Caco-2 (cell line): ENCODE measurements at regions not wholly inside any gene's neighbourhood (a gene's known extent, or its start where the extent isn't known, plus 50 kb on each side); places are given as distances from the start of the nearest gene placed in this dataset.

ENCODE experiments used
- BruUV-seq: library from RNA; stranded (reverse); fragments of 400-500 nt; replicated peaks from 2 replicates; lab custom pipeline; 2021; lab: Mats Ljungman, UMichigan
- CTCF ChIA-PET: fragments of 300-600 bp; sonication (Branson Sonifier 250); formaldehyde crosslinking; loops from one replicate; lab custom pipeline; 2022; ENCODE audit warnings: antibody characterized with exemption; lab: Charles Lee
- POLR2A ChIA-PET: fragments of 300-600 bp; sonication (Branson Sonifier 250); formaldehyde crosslinking; loops from one replicate; lab custom pipeline; 2022; ENCODE audit warnings: antibody characterized with exemption; lab: Charles Lee
- DNase-seq, 2 experiments: peaks; one replicate each; pipeline versions ENCODE4 v3.0.0 to v3.0.0-alpha.2; 2020 to 2022
- H3K27me3 ChIP-seq: replicated peaks from 2 replicates; pipeline ENCODE4 v1.6.0; 2011; ENCODE audit warnings: low read length; ENCODE audit not compliant: control insufficient read depth, insufficient read depth
- H3K36me3 ChIP-seq: 2 replicates; pipeline ENCODE4 v1.5.1; 2011; ENCODE audit warnings: low read length; ENCODE audit not compliant: control insufficient read depth, insufficient read depth
- H3K4me1 ChIP-seq: fragments of 250-450 bp; sonication (Bioruptor Pico); 2 replicates; pipeline ENCODE4 v1.5.1; 2020; ENCODE audit warnings: mild to moderate bottlenecking
- H3K4me3 ChIP-seq: 2 replicates; pipeline ENCODE4 v1.5.1; 2011; ENCODE audit warnings: low read depth, mild to moderate bottlenecking, control low read depth, low read length
- H3K9me3 ChIP-seq: fragments of 250-450 bp; sonication (Bioruptor Pico); 2 replicates; pipeline ENCODE4 v1.5.1; 2020; ENCODE audit warnings: mild to moderate bottlenecking, moderate library complexity
- H3K27ac Mint-ChIP-seq: one replicate; pipeline ENCODE4 v1.8.0; 2022; ENCODE audit warnings: mixed read lengths; ENCODE audit not compliant: unreplicated experiment
- H3K27me3 Mint-ChIP-seq: one replicate; pipeline ENCODE4 v1.8.0; 2022; ENCODE audit warnings: mixed read lengths; ENCODE audit not compliant: insufficient read depth, unreplicated experiment
- H3K36me3 Mint-ChIP-seq: one replicate; pipeline ENCODE4 v1.8.0; 2022; ENCODE audit warnings: mild to moderate bottlenecking, mixed read lengths; ENCODE audit not compliant: insufficient read depth, unreplicated experiment
- H3K4me1 Mint-ChIP-seq: one replicate; pipeline ENCODE4 v1.8.0; 2022; ENCODE audit warnings: low read depth, mixed read lengths; ENCODE audit not compliant: unreplicated experiment
- H3K4me3 Mint-ChIP-seq: one replicate; pipeline ENCODE4 v1.8.0; 2022; ENCODE audit warnings: mild to moderate bottlenecking, moderate library complexity, mixed read lengths; ENCODE audit not compliant: unreplicated experiment
- H3K9me3 Mint-ChIP-seq: one replicate; pipeline ENCODE4 v1.8.0; 2022; ENCODE audit warnings: mixed read lengths; ENCODE audit not compliant: unreplicated experiment
- intact Hi-C: fragments of 100-400 bp; cut with micrococcal nuclease; formaldehyde crosslinking; loops from one replicate; pipeline ENCODE4 v1.10.0; 2022; ENCODE audit not compliant: unreplicated experiment
- TF ChIP-seq, protein P1 (sequence below), 2 experiments: fragments of 200-600 bp in 1 of 2; IDR thresholded peaks; 1 replicate in 1 of 2; 2 replicates in 1 of 2; pipeline versions ENCODE4 v1.5.1 to v1.8.0; 2011 to 2022; ENCODE audit warnings: antibody characterized with exemption in 1 of 2, control low read depth in 1 of 2, inconsistent platforms in 1 of 2, low read depth in 1 of 2, low read length in 1 of 2, mild to moderate bottlenecking in 1 of 2, moderate library complexity in 1 of 2; ENCODE audit not compliant: insufficient read depth in 1 of 2, severe bottlenecking in 1 of 2, unreplicated experiment in 1 of 2

DNA sequence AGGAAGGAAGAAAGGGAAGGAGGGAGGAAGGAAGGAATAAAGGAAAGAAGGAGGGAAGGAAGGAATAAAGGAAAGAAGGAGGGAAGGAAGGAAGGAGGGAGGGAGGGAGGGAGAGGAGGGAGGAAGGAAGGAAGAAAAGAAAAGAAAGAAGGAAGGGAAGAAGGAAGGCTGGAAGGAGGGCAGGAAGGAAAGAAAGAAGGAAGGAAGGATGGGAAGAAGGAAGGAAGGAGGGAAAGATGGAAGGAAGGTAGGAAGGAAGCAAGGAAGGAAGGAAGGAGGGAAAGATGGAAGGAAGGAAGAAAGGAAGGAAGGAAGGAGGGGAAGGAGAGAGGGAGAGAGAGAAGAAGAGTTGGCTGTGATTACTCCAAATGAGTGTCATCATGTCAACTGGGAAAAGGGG, 190.6 kb downstream of the ACKR3 start:
- TF ChIP-seq, protein P1, sequence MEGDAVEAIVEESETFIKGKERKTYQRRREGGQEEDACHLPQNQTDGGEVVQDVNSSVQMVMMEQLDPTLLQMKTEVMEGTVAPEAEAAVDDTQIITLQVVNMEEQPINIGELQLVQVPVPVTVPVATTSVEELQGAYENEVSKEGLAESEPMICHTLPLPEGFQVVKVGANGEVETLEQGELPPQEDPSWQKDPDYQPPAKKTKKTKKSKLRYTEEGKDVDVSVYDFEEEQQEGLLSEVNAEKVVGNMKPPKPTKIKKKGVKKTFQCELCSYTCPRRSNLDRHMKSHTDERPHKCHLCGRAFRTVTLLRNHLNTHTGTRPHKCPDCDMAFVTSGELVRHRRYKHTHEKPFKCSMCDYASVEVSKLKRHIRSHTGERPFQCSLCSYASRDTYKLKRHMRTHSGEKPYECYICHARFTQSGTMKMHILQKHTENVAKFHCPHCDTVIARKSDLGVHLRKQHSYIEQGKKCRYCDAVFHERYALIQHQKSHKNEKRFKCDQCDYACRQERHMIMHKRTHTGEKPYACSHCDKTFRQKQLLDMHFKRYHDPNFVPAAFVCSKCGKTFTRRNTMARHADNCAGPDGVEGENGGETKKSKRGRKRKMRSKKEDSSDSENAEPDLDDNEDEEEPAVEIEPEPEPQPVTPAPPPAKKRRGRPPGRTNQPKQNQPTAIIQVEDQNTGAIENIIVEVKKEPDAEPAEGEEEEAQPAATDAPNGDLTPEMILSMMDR (IDR thresholded peaks at IDR 0.05; ENCODE audit: insufficient read depth in 1 of 2, low read depth in 1 of 2, low read length in 1 of 2, severe bottlenecking in 1 of 2, unreplicated experiment in 1 of 2) = no peak
- Histone ChIP-seq H3K4me1 (peaks cover 9% of the 10 kb centered on the region; the same call in 1 of the 2 replicates), H3K27me3 (no peaks in the 10 kb centered on the region), H3K4me3 (no peak overlapping the region), H3K9me3 (no peaks in the 10 kb centered on the region), H3K36me3 (no peaks in the 10 kb centered on the region)
- Mint-ChIP-seq H3K27ac (no peak overlapping the region), H3K4me1 (no peaks in the 10 kb centered on the region), H3K4me3 (no peak overlapping the region), H3K36me3 (no peaks in the 10 kb centered on the region), H3K27me3 (no peaks in the 10 kb centered on the region), H3K9me3 (no peaks in the 10 kb centered on the region)
- no peak for DNase-seq
- ChIA-PET CTCF (no interaction called here), POLR2A (no interaction called here)
- no TSS peak for BruUV-seq
- intact Hi-C loops = no loop called here

DNA sequence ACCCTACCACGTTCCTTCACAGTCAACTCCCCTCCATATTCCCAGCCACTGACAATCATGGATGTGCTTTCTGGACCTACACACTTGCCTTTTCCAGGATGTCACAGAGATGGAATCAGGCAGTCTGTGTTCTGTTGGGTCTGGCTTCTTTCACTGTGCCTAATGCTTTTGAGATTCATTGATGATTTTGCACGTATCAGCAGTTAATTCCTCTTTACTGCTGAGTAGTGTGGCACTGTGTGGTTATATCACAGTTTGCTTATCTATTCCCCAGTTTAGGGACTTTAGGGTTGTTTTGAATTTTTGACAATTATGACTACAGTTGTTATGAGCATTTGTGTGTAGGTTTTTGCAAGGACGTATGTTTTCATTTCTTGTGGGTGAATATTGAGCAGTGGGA, 191.7 kb downstream of the ACKR3 start:
- Mint-ChIP-seq H3K27ac (no peak overlapping the region), H3K4me3 (no peak overlapping the region)
- CTCF ChIA-PET = no interaction called here

DNA sequence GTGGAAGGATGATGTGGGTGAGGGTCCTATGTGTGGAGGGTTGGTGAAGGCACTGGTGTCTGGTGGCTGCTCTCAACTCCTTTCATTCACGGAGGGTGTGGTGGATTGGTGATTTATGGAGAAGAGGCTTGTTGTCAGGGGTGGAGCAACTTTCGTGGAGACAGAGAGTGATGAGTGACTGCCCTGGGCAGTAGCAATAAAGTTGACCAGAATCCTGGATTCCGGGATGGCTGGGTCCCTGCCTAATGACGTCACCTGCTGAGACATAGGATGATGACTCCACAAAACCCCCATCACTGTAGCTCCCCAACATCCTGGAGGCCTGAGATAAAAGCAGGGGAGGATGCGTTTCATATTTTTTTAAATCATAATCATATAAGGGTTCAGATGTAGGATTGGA, 193.0 kb downstream of the ACKR3 start:
- Histone ChIP-seq H3K4me3 (no peak overlapping the region), H3K4me1 (no peaks in the 10 kb centered on the region), H3K9me3 (no peaks in the 10 kb centered on the region), H3K36me3 (no peaks in the 10 kb centered on the region), H3K27me3 (no peaks in the 10 kb centered on the region)
- no peak overlapping the region for H3K4me3 Mint-ChIP-seq
- DNase-seq = no peak
- H3K27me3 Mint-ChIP-seq = no peaks in the 10 kb centered on the region
- intact Hi-C loops = no loop called here
- no peaks in the 10 kb centered on the region for H3K9me3 Mint-ChIP-seq
- CTCF ChIA-PET = no interaction called here
- POLR2A ChIA-PET = no interaction called here
- no peak overlapping the region for H3K27ac Mint-ChIP-seq
- H3K36me3 Mint-ChIP-seq = no peaks in the 10 kb centered on the region
- H3K4me1 Mint-ChIP-seq = peaks cover 6% of the 10 kb centered on the region
- no TSS peak for BruUV-seq
- TF ChIP-seq, protein P1 (IDR thresholded peaks at IDR 0.05; ENCODE audit: insufficient read depth in 1 of 2, low read depth in 1 of 2, low read length in 1 of 2, severe bottlenecking in 1 of 2, unreplicated experiment in 1 of 2) = no peak

More for the DNA sequence above, 191.7 kb downstream of the ACKR3 start:
- no peaks in the 10 kb centered on the region for H3K27me3 ChIP-seq
- no peak for DNase-seq
- no peaks in the 10 kb centered on the region for H3K9me3 ChIP-seq
- no peaks in the 10 kb centered on the region for H3K36me3 ChIP-seq
- Mint-ChIP-seq H3K9me3 (no peaks in the 10 kb centered on the region), H3K27me3 (no peaks in the 10 kb centered on the region), H3K36me3 (no peaks in the 10 kb centered on the region), H3K4me1 (peaks cover 6% of the 10 kb centered on the region)
- H3K4me3 ChIP-seq = no peak overlapping the region
- TF ChIP-seq, protein P1 (IDR thresholded peaks at IDR 0.05; ENCODE audit: insufficient read depth in 1 of 2, low read depth in 1 of 2, low read length in 1 of 2, severe bottlenecking in 1 of 2, unreplicated experiment in 1 of 2) = no peak
- POLR2A ChIA-PET = no interaction called here
- intact Hi-C loops = no loop called here
- BruUV-seq = no TSS peak
- no peaks in the 10 kb centered on the region for H3K4me1 ChIP-seq
